GM08714 (cell line): ENCODE measurements at regions not wholly inside any gene's neighbourhood (a gene's known extent, or its start where the extent isn't known, plus 50 kb on each side); places are given as distances from the start of the nearest gene placed in this dataset.
"Not testable (repeated sequence)": the region's sequence is repeated elsewhere in the genome, so short reads cannot be mapped to it uniquely, and the experiment has no call there.

Source experiments
- H3K4me3 ChIP-seq: fragments of 200-500 bp; sonication (Bioruptor generic); 2 replicates; pipeline ENCODE4 v1.5.1; 2014; ENCODE audit warnings: mild to moderate bottlenecking, low read length, inconsistent platforms
- ZNF274 ChIP-seq: IDR thresholded peaks from 2 replicates; pipeline ENCODE4 v1.6.1; 2012; ENCODE audit warnings: mild to moderate bottlenecking, low read depth, low read length

- no peak overlapping the region for H3K4me3 ChIP-seq
- TF ChIP-seq ZNF274 = no peak
Observed at GRCh38 chr3:124137216-124137615, 145.3 kb upstream of the ROPN1 start.

DNA sequence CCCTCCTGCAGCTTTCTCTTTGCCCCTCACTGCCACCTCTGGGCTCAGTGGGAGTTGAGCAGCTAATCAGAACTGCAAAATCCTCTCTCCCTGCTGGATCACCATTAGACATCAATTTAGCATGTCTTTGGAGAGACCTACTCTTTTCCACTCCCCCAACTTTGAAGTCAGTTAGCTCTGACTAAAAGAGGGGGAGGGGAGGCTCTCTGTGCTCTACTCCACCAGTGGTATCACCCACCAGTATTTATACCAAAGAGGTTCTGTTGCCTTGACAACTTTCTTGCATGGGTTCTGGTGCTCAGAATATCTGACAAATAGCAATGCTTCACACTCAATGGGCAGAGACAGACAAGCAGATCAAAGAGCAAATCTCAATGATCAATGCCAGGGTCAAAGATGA, 146.2 kb upstream of the ROPN1 start:
- H3K4me3 ChIP-seq = no peak overlapping the region
- no peak for TF ChIP-seq ZNF274

DNA sequence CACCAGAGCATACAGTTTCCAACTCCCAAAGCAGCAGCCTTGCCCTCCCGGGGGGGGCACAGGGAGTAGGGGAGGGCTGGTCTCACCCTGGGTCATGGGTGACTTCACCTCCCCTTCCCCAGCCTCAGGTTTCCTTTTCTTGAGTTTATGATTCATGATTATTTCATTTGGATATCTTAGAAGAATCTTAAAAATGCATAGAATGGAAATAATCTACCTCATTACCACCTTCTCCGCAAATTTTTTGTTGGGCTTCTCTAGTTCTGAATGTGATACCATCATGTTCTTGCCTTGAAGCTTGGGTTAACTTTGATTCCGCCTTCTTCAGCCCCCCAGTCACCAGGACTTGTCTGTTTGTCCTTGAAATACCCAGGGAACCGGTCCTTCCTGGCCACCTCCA, 148.8 kb upstream of the ROPN1 start:
- TF ChIP-seq ZNF274 = no peak
- no peak overlapping the region for H3K4me3 ChIP-seq

DNA sequence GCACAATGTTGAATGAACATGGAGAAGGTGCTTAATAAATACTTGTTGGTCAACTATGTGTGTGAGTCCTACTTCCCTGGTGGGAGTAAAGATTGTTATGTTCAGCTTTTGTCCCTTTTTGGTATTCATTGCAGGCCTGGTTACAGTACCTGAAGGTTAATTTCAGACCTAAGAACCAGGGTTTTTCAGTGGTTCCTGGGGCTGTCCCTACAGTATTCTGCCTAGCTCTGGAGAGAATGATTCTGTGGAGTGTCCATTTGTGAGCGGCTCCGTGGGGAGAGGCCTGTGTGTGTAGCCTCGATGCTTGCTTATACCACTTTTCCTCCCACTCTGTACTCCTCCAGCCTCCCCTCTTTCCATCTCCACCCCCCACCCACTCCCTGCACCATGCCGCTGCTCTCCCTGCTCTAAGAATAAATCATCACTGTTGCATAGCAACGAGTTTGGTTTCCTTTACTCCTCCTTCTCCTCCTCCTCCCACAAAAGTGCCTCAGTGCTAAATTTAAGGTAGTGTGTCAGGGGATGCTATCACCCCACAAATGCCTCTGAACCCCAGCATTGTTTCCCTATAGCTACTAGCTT, 150.6 kb upstream of the ROPN1 start:
- no peak overlapping the region for H3K4me3 ChIP-seq
- TF ChIP-seq ZNF274 = no peak

- no peak overlapping the region for H3K4me3 ChIP-seq
- TF ChIP-seq ZNF274 = no peak
Observed at GRCh38 chr3:124143047-124143446, 151.1 kb upstream of the ROPN1 start.

GRCh38 chr3:124144035-124144814, 152.3 kb upstream of the ROPN1 start:
- TF ChIP-seq ZNF274 = no peak

DNA sequence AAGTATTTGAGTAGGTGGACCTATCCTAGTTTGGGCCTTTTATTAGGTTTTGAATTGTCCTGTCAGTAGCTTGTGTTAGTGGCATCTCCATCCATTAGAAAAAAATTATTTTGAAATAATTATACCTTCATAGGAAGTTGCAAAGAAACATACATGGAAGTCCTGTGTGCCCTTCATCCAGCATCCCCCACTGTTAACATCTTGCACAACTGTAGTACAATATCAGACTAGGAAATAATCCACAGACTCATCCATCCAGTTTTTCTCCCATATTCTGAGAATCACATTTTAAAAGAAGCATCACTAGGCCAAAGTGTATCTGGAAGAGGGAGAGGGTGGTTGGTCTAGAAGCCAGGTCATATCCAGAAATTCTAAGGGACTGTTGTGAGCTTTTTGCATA, 155.5 kb upstream of the ROPN1 start:
- TF ChIP-seq ZNF274 = no peak
- H3K4me3 ChIP-seq = no peak overlapping the region

More at GRCh38 chr3:124144035-124144814, 152.3 kb upstream of the ROPN1 start:
- no peak overlapping the region for H3K4me3 ChIP-seq

GRCh38 chr3:124147946-124148345, 156.0 kb upstream of the ROPN1 start:
- no peak for TF ChIP-seq ZNF274
- H3K4me3 ChIP-seq = no peak overlapping the region

DNA sequence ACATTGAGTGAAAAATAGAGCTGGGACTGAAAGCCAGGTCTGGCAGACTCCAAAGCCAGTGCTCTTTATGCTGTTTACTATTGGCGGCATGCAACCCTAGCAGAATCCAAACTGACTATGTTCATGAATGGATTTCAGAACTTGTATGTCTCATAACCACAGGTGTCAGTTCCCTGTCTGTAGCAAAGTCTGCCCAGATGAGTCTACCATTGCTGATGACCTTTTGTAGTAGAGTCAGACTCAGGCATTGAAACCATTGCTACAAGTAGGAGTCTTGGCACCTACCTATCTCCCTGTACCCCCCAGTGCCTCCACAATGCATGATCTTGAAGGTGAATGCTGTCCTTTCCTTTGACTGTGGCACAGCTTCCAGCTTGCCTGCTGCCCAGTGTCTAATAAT, 157.2 kb upstream of the ROPN1 start:
- H3K4me3 ChIP-seq = no peak overlapping the region
- TF ChIP-seq ZNF274 = no peak

- TF ChIP-seq ZNF274 = no peak
- no peak overlapping the region for H3K4me3 ChIP-seq
Observed at GRCh38 chr3:124149771-124150170, 157.8 kb upstream of the ROPN1 start.

- not testable (repeated sequence) for H3K4me3 ChIP-seq
Observed at GRCh38 chr3:124152891-124153290, 161.0 kb upstream of the ROPN1 start.

GRCh38 chr3:124156866-124157712, 165.2 kb upstream of the ROPN1 start:
- no peak for TF ChIP-seq ZNF274
- no peak overlapping the region for H3K4me3 ChIP-seq

GRCh38 chr3:124157748-124158147, 165.8 kb upstream of the ROPN1 start:
- no peak overlapping the region for H3K4me3 ChIP-seq
- TF ChIP-seq ZNF274 = no peak

DNA sequence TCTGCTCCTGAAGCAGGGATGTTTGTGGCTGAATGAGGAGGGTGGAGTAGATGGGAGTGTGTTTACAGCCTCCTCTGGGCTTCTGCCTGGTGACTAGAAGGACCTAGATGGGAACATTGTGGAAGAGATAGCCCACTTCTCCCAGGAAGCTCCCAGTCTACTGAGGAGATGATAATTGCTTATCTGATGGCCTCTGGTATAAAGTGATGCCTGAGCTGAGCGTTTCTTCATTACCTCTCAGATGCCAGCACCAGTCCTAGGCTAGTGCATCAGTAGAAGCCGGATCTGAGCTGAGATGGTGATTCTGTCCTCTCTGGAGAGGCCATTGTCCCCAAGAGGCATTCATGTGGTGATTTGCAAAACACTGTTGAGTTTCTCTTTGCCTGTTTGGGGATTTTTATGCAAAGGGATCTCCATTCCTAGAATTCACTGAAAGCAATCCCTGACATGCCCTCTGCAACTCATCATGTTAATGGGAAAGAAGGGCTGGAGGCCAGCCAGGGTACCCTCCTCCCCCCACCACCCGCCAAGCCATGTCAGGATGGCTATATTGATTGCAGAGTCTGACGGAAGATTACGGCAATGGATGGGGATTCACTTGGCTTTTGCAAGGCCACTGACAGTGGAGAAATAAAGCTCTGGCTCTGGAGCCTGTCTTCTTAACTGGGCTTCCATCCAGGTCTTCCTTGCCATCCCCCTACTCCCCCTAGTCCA, 166.4 kb upstream of the ROPN1 start:
- no peak for TF ChIP-seq ZNF274
- H3K4me3 ChIP-seq = no peak overlapping the region
